Heart right ventricle (tissue), 16 donors: ENCODE measurements at regions not wholly inside any gene's neighbourhood (a gene's known extent, or its start where the extent isn't known, plus 50 kb on each side); places are given as distances from the start of the nearest gene placed in this dataset.

Source experiments
- ATAC-seq, 8 donors: fragments of 200-7000 bp; cut with Tn5 transposase; one replicate each; pipeline ENCODE4 v1.9.1; 2020; ENCODE audit warnings: mild to moderate bottlenecking in 8 of 8, moderate library complexity in 8 of 8, moderate number of reproducible peaks in 1 of 8
- DNase-seq, 2 donors: peaks; one replicate each; pipeline ENCODE4 v3.0.0-alpha.2; 2020
- H3K27ac ChIP-seq, 10 donors: fragments of 200-600 bp; sonication (generic) in 2 of 10; one replicate each; pipeline versions ENCODE4 v1.5.0 to v1.8.0; 2020 to 2022; ENCODE audit warnings: mild to moderate bottlenecking in 3 of 10
- H3K27me3 ChIP-seq, 7 donors: fragments of 200-600 bp; one replicate each; pipeline ENCODE4 v1.8.0; 2021 to 2022; ENCODE audit warnings: mild to moderate bottlenecking in 2 of 7
- H3K36me3 ChIP-seq, 9 donors: fragments of 200-600 bp; sonication (generic) in 1 of 9; one replicate each; pipeline versions ENCODE4 v1.5.0 to v1.8.0; 2020 to 2022; ENCODE audit warnings: mild to moderate bottlenecking in 2 of 9
- H3K4me1 ChIP-seq, 9 donors: fragments of 200-600 bp; sonication (generic) in 1 of 9; one replicate each; pipeline versions ENCODE4 v1.5.0 to v1.8.0; 2020 to 2022; ENCODE audit warnings: mild to moderate bottlenecking in 4 of 9
- H3K4me3 ChIP-seq, 10 donors: fragments of 200-600 bp; sonication (generic) in 2 of 10; one replicate each; pipeline versions ENCODE4 v1.5.0 to v1.8.0; 2020 to 2022; ENCODE audit warnings: mild to moderate bottlenecking in 7 of 10, moderate library complexity in 2 of 10
- H3K9me3 ChIP-seq, 11 donors: fragments of 200-600 bp in 10 of 11; sonication (generic) in 2 of 11; one replicate each; pipeline versions ENCODE4 v1.5.0 to v1.8.0; 2013 to 2022; ENCODE audit warnings: mild to moderate bottlenecking in 2 of 11, control low read depth in 1 of 11, moderate library complexity in 1 of 11
- WGBS, 2 donors: extraction: QIAGEN DNeasy Blood & Tissue Kit; methylation state at CpG; one replicate each; pipeline ENCODE4 v1.1.7; 2013; ENCODE audit warnings: inconsistent platforms in 1 of 2; 5-methylcytosine and 5-hydroxymethylcytosine counted together
- intact Hi-C, 10 donors: fragments of 100-400 bp; cut with DNase I; formaldehyde crosslinking; loops; one replicate each; pipeline versions ENCODE4 v1.11.1 to v1.14.2; 2022
- TF ChIP-seq, protein P1 (sequence below), 9 donors: fragments of 200-600 bp; sonication (generic) in 2 of 9; IDR thresholded peaks; one replicate each; pipeline versions ENCODE4 v1.5.0 to v1.8.0; 2021 to 2022; ENCODE audit warnings: antibody characterized with exemption in 9 of 9, mild to moderate bottlenecking in 5 of 9, moderate library complexity in 1 of 9
- donor health status: Arrhythmogenic right ventricular cardiomyopathy.
- donor health status: ischemic (EF 13 %, LVEDD 7.1; RV severe dilation, severe dysfunction).
- donor health status: healthy with polysubstance abuse.
- donor health status: DM: no; HTN: yes; CAD: no.
- donor health status: DM: no; HTN: no; CAD: no.
- donor health status: ischemic (EF 25% LVEDD 6.9; RV normal size, moderate dysfunction).
- donor health status: ischemic (EF 25% LVEDD 5.7; RV mildly dilated, moderate dysfunction).
- donor health status: healthy.
- donor health status: DM: yes; HTN: yes; CAD: no.
- donor health status: Ischemic cardiomyopathy.
- donor health status: ischemic (EF 35%, LVEDD 5.7; RV mildly dilated, moderate dysfunction).
- donor health status: nonischemic (EF 11% LVEDD 7.7; RV severe dilation, severe dysfunction).
- donor health status: DM: yes; HTN: yes; CAD: no.
- donor health status: PGD.
- donor health status: ischemic (EF 29% LVEDD 5.4; RV normal size, mild dysfunction).
- donor health status: nonischemic (EF 23%, LVEDD 6.1; RV moderate dilation, normal function).

DNA sequence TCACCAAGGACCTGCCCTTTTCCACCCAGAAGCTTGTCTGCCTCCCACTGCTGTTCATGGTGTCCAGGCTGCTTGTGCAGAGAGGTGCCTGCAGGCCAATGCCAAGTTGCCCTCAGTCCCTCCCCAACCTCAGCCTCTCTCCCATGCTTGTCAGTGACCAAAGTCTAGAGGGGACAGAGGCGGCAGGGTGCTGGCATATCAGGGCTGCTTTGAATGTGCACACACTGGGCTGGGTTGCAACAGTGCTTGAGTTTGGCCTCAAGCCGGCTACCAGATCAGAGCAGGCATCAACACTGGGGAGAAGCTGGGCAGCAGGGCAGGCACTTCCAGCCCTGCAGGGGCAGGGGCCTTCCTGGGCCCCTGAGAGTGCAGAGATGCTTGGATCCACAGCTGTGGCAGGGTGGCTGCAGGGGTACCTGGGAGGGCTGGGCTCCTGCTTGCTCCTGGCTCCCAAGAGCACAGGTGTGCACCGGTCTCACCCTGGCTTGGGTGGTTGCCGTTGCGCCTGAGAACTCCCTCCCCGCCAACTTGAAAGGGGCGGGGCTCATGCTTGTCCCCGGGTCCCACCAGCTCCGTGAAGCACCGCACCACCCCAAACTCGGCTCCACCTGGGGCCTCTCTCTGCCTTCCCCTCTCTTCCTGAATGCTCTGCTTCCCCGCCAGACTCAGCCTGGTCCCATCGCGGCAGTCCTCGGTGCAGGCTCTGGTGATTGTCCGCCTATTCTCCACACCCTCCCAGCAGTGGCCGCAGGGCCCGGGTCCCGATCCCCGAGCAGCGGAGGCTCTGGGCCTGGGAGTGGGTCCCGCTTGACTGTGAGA, 1681.9 kb upstream of the ADGRL3 start:
- intact Hi-C loops: no loop called here
- TF ChIP-seq, protein P1, sequence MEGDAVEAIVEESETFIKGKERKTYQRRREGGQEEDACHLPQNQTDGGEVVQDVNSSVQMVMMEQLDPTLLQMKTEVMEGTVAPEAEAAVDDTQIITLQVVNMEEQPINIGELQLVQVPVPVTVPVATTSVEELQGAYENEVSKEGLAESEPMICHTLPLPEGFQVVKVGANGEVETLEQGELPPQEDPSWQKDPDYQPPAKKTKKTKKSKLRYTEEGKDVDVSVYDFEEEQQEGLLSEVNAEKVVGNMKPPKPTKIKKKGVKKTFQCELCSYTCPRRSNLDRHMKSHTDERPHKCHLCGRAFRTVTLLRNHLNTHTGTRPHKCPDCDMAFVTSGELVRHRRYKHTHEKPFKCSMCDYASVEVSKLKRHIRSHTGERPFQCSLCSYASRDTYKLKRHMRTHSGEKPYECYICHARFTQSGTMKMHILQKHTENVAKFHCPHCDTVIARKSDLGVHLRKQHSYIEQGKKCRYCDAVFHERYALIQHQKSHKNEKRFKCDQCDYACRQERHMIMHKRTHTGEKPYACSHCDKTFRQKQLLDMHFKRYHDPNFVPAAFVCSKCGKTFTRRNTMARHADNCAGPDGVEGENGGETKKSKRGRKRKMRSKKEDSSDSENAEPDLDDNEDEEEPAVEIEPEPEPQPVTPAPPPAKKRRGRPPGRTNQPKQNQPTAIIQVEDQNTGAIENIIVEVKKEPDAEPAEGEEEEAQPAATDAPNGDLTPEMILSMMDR (IDR thresholded peaks at IDR 0.05): no peak
- H3K36me3 ChIP-seq: no peaks in the 10 kb centered on the region
- no peaks in the 10 kb centered on the region for H3K4me1 ChIP-seq
- no peaks in the 10 kb centered on the region for H3K9me3 ChIP-seq
- H3K27me3 ChIP-seq: no peaks in the 10 kb centered on the region
- no peak overlapping the region for H3K27ac ChIP-seq
- no peak for ATAC-seq
- 58 to 90% methylated on average over 22 of the region's 22 CpGs for WGBS, 2 donors
- H3K4me3 ChIP-seq: no peak overlapping the region
- DNase-seq: no peak

DNA sequence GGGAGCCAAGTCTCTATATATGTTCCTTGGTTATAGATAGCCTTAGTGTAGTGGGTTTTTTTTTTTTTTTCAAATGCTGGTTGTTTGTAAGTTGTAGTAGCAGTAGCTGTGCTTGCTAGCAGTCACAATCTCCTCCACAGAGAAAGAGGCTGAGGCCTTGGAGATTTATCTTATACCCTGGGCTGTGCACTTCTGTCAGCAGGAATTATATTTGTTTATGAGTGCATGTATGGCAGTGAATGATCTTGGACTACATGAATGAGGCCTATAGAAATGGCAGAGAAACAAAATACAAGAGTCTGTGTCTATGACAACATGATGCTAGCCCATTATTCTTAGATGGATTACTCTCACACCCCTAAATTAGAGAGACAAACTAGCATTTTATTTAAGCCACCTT, 1674.2 kb upstream of the ADGRL3 start:
- ATAC-seq (no peak), DNase-seq (no peak)
- peaks cover 0 to 4% (median 0%) of the 10 kb centered on the region in 11 donors for H3K9me3 ChIP-seq
- no peaks in the 10 kb centered on the region for H3K27me3 ChIP-seq
- intact Hi-C loops: no loop called here
- no peak overlapping the region for H3K4me3 ChIP-seq
- no peaks in the 10 kb centered on the region for H3K36me3 ChIP-seq
- H3K4me1 ChIP-seq: no peaks in the 10 kb centered on the region
- H3K27ac ChIP-seq: no peak overlapping the region
- TF ChIP-seq, protein P1 (IDR thresholded peaks at IDR 0.05): no peak

DNA sequence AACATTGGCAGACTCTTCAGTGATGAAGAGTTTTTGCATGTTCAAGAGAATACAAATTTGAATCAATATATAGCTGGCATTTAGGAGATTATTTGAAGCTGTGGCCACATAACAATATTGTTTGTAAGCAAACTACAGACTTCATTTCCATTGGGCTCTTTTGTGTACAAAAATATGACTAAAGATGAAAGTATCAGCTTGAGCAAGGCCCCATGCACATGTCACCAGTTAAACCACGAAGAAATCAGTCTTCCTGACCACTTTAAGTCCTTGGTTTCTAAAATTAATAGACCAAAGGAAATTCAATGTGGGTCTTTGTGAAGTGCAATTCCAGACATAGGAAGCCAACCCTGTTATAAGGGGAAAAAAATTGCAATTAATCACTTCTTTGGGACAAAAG, 1664.6 kb upstream of the ADGRL3 start:
- peaks cover 0 to 3% (median 0%) of the 10 kb centered on the region in 11 donors for H3K9me3 ChIP-seq
- no peaks in the 10 kb centered on the region for H3K27me3 ChIP-seq
- no peak overlapping the region for H3K27ac ChIP-seq
- TF ChIP-seq, protein P1 (IDR thresholded peaks at IDR 0.05): no peak
- DNase-seq: no peak
- no peak overlapping the region for H3K4me3 ChIP-seq
- H3K36me3 ChIP-seq: no peaks in the 10 kb centered on the region
- no peaks in the 10 kb centered on the region for H3K4me1 ChIP-seq
- intact Hi-C loops: no loop called here
- ATAC-seq: no peak
- WGBS, 2 donors: 55 to 66% methylated on average over 1 of the region's 1 CpG

DNA sequence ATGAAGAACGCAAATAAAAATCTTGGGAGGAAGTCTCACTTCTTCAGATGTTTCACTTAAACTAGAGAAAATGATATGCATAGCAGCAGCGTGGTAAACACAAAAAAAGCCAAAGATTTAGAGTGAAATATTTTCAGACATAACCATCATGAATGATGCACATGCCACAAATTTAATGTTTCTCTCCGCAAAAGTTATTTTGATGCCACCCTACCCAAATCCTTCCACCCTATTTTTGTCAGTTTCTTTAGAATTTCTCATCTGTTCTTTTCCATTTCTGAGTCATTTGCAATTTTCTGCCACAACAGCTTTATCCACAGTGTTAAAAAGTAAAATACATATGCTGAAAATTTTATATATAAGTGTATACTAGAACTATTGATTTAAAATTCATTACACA, 1663.7 kb upstream of the ADGRL3 start:
- Histone ChIP-seq H3K27me3 (no peaks in the 10 kb centered on the region), H3K36me3 (no peaks in the 10 kb centered on the region), H3K9me3 (peaks cover 0 to under 1% (median 0%) of the 10 kb centered on the region in 11 donors), H3K4me1 (no peaks in the 10 kb centered on the region), H3K4me3 (no peak overlapping the region), H3K27ac (no peak overlapping the region)
- ATAC-seq (no peak), DNase-seq (no peak)
- intact Hi-C loops: no loop called here
- TF ChIP-seq, protein P1 (IDR thresholded peaks at IDR 0.05): no peak
- 81 to 82% methylated on average over 3 of the region's 3 CpGs for whole genome bisulfite sequencing, 2 donors
